ENCODE measurements at regions not wholly inside any gene's neighbourhood (a gene's known extent, or its start where the extent isn't known, plus 50 kb on each side); places are given as distances from the start of the nearest gene placed in this dataset.

- Mint-ChIP-seq H3K4me3 (no peak overlapping the region), H3K4me1 (ENCODE audit: low read depth in 2 of 2) (peaks cover 0 to 1% of the 10 kb centered on the region in 2 donors), H3K36me3 (ENCODE audit: insufficient read depth) (no peaks in the 10 kb centered on the region), H3K27ac (no peak overlapping the region), H3K27me3 (peaks cover 12 to 18% of the 10 kb centered on the region in 2 donors), H3K9me3 (no peaks in the 10 kb centered on the region)
- ATAC-seq (replicated peaks) (no peak), DNase-seq (no peak)
Measured at GRCh38 chr11:70611821-70612220, 213.5 kb downstream of the CTTN start.

GRCh38 chr11:70612459-70613141, 214.3 kb downstream of the CTTN start:
- Mint-ChIP-seq H3K27ac (no peak overlapping the region), H3K4me1 (ENCODE audit: low read depth in 2 of 2) (peaks cover 0 to 1% of the 10 kb centered on the region in 2 donors), H3K36me3 (ENCODE audit: insufficient read depth) (no peaks in the 10 kb centered on the region), H3K27me3 (peaks cover 12 to 18% of the 10 kb centered on the region in 2 donors), H3K4me3 (no peak overlapping the region), H3K9me3 (no peaks in the 10 kb centered on the region)
- DNase-seq = no peak
- no peak for ATAC-seq (replicated peaks)

- Mint-ChIP-seq H3K36me3 (ENCODE audit: insufficient read depth) (no peaks in the 10 kb centered on the region), H3K9me3 (no peaks in the 10 kb centered on the region), H3K27me3 (peaks cover 6 to 10% of the 10 kb centered on the region in 2 donors), H3K4me3 (no peak overlapping the region), H3K4me1 (ENCODE audit: low read depth in 2 of 2) (no peaks in the 10 kb centered on the region), H3K27ac (no peak overlapping the region)
- ATAC-seq (replicated peaks) (no peak), DNase-seq (no peak)
Measured at GRCh38 chr11:70614034-70614681, 215.8 kb downstream of the CTTN start.

GRCh38 chr11:70615036-70615875, 216.9 kb downstream of the CTTN start:
- H3K36me3 Mint-ChIP-seq (ENCODE audit: insufficient read depth) = no peaks in the 10 kb centered on the region
- no peak overlapping the region for H3K27ac Mint-ChIP-seq
- H3K4me1 Mint-ChIP-seq (ENCODE audit: low read depth in 2 of 2) = no peaks in the 10 kb centered on the region
- no peaks in the 10 kb centered on the region for H3K9me3 Mint-ChIP-seq
- H3K27me3 Mint-ChIP-seq = peaks cover 4 to 8% of the 10 kb centered on the region in 2 donors
- DNase-seq (no peak), ATAC-seq (replicated peaks) (no peak)
- no peak overlapping the region for H3K4me3 Mint-ChIP-seq

- no peak for ATAC-seq (replicated peaks)
- Mint-ChIP-seq H3K36me3 (ENCODE audit: insufficient read depth) (no peaks in the 10 kb centered on the region), H3K9me3 (no peaks in the 10 kb centered on the region), H3K27ac (no peak overlapping the region), H3K4me3 (no peak overlapping the region), H3K27me3 (peaks cover 0 to 8% of the 10 kb centered on the region in 2 donors), H3K4me1 (ENCODE audit: low read depth in 2 of 2) (no peaks in the 10 kb centered on the region)
- no peak for DNase-seq
Measured at GRCh38 chr11:70616317-70616716, 218.0 kb downstream of the CTTN start.

GRCh38 chr11:70616938-70617654, 218.8 kb downstream of the CTTN start:
- no peaks in the 10 kb centered on the region for H3K9me3 Mint-ChIP-seq
- no peak overlapping the region for H3K4me3 Mint-ChIP-seq
- peaks cover 0 to 8% of the 10 kb centered on the region in 2 donors for H3K27me3 Mint-ChIP-seq
- DNase-seq (no peak), ATAC-seq (replicated peaks) (no peak)
- no peaks in the 10 kb centered on the region for H3K36me3 Mint-ChIP-seq (ENCODE audit: insufficient read depth)
- H3K4me1 Mint-ChIP-seq (ENCODE audit: low read depth in 2 of 2) = no peaks in the 10 kb centered on the region
- H3K27ac Mint-ChIP-seq = no peak overlapping the region

GRCh38 chr11:70618431-70619101, 220.2 kb downstream of the CTTN start:
- DNase-seq (no peak), ATAC-seq (replicated peaks) (no peak)
- Mint-ChIP-seq H3K9me3 (no peaks in the 10 kb centered on the region), H3K36me3 (ENCODE audit: insufficient read depth) (no peaks in the 10 kb centered on the region), H3K4me3 (no peak overlapping the region), H3K27ac (no peak overlapping the region), H3K27me3 (peaks cover 0 to 5% of the 10 kb centered on the region in 2 donors), H3K4me1 (ENCODE audit: low read depth in 2 of 2) (no peaks in the 10 kb centered on the region)

GRCh38 chr11:70619591-70619990, 221.3 kb downstream of the CTTN start:
- Mint-ChIP-seq H3K27me3 (peaks cover 0 to 5% of the 10 kb centered on the region in 2 donors), H3K4me3 (no peak overlapping the region), H3K36me3 (ENCODE audit: insufficient read depth) (no peaks in the 10 kb centered on the region), H3K27ac (no peak overlapping the region), H3K9me3 (no peaks in the 10 kb centered on the region), H3K4me1 (ENCODE audit: low read depth in 2 of 2) (no peaks in the 10 kb centered on the region)
- DNase-seq (no peak), ATAC-seq (replicated peaks) (no peak)

- Mint-ChIP-seq H3K4me1 (ENCODE audit: low read depth in 2 of 2) (no peaks in the 10 kb centered on the region), H3K36me3 (ENCODE audit: insufficient read depth) (no peaks in the 10 kb centered on the region), H3K27me3 (peaks cover 0 to 5% of the 10 kb centered on the region in 2 donors), H3K4me3 (no peak overlapping the region), H3K9me3 (no peaks in the 10 kb centered on the region), H3K27ac (no peak overlapping the region)
- ATAC-seq (replicated peaks) = no peak
- DNase-seq = no peak
Measured at GRCh38 chr11:70620510-70621184, 222.3 kb downstream of the CTTN start.

GRCh38 chr11:70621241-70621640, 222.9 kb downstream of the CTTN start:
- H3K9me3 Mint-ChIP-seq = no peaks in the 10 kb centered on the region
- DNase-seq (no peak), ATAC-seq (replicated peaks) (no peak)
- no peaks in the 10 kb centered on the region for H3K36me3 Mint-ChIP-seq (ENCODE audit: insufficient read depth)
- no peaks in the 10 kb centered on the region for H3K4me1 Mint-ChIP-seq (ENCODE audit: low read depth in 2 of 2)
- H3K27ac Mint-ChIP-seq = no peak overlapping the region
- H3K27me3 Mint-ChIP-seq = peaks cover 0 to 5% of the 10 kb centered on the region in 2 donors
- H3K4me3 Mint-ChIP-seq = no peak overlapping the region

GRCh38 chr11:70622091-70622490, 223.8 kb downstream of the CTTN start:
- H3K27ac Mint-ChIP-seq = no peak overlapping the region
- no peak overlapping the region for H3K4me3 Mint-ChIP-seq
- ATAC-seq (replicated peaks) (no peak), DNase-seq (no peak)
- no peaks in the 10 kb centered on the region for H3K9me3 Mint-ChIP-seq
- no peaks in the 10 kb centered on the region for H3K36me3 Mint-ChIP-seq (ENCODE audit: insufficient read depth)
- H3K4me1 Mint-ChIP-seq (ENCODE audit: low read depth in 2 of 2) = no peaks in the 10 kb centered on the region
- peaks cover 0 to 5% of the 10 kb centered on the region in 2 donors for H3K27me3 Mint-ChIP-seq

- Mint-ChIP-seq H3K4me1 (ENCODE audit: low read depth in 2 of 2) (peaks cover 0 to 1% of the 10 kb centered on the region in 2 donors), H3K4me3 (no peak overlapping the region), H3K36me3 (ENCODE audit: insufficient read depth) (no peaks in the 10 kb centered on the region), H3K9me3 (no peaks in the 10 kb centered on the region), H3K27me3 (peaks cover 5 to 14% of the 10 kb centered on the region in 2 donors), H3K27ac (no peak overlapping the region)
- ATAC-seq (replicated peaks) (no peak), DNase-seq (no peak)
Measured at GRCh38 chr11:70623906-70624597, 225.7 kb downstream of the CTTN start.

Measured in effector memory CD8-positive, alpha-beta T cell (primary cell).